Liver (tissue), 7 donors: ENCODE measurements at regions not wholly inside any gene's neighbourhood (a gene's known extent, or its start where the extent isn't known, plus 50 kb on each side); places are given as distances from the start of the nearest gene placed in this dataset.

Experiments used
- DNase-seq: peaks from one replicate; pipeline ENCODE4 v3.0.0-alpha.2; 2017; ENCODE audit warnings: low spot score
- H3K27ac ChIP-seq, 2 donors: one replicate each; pipeline ENCODE4 v1.7.0; 2013; ENCODE audit warnings: inconsistent platforms in 2 of 2, low read length in 2 of 2, control low read depth in 1 of 2, low read depth in 1 of 2, mild to moderate bottlenecking in 1 of 2
- H3K27me3 ChIP-seq, 4 donors: one replicate each; pipeline versions ENCODE4 v1.6.1 to v1.7.0; 2013; ENCODE audit warnings: low read length in 3 of 4, inconsistent platforms in 1 of 4, mild to moderate bottlenecking in 1 of 4, moderate library complexity in 1 of 4; ENCODE audit not compliant: control insufficient read depth in 4 of 4, insufficient read depth in 4 of 4
- H3K36me3 ChIP-seq, 4 donors: one replicate each; pipeline versions ENCODE4 v1.6.1 to v1.7.0; 2013; ENCODE audit warnings: low read length in 3 of 4, mild to moderate bottlenecking in 3 of 4, low read depth in 1 of 4, moderate library complexity in 1 of 4; ENCODE audit not compliant: control insufficient read depth in 4 of 4, insufficient read depth in 3 of 4
- H3K4me1 ChIP-seq, 4 donors: one replicate each; pipeline versions ENCODE4 v1.6.1 to v1.7.0; 2013; ENCODE audit warnings: low read length in 3 of 4, mild to moderate bottlenecking in 3 of 4, moderate library complexity in 1 of 4; ENCODE audit not compliant: control insufficient read depth in 4 of 4, insufficient read depth in 4 of 4
- H3K4me3 ChIP-seq, 3 donors: one replicate each; pipeline versions ENCODE4 v1.6.1 to v1.7.0; 2013; ENCODE audit warnings: low read length in 3 of 3, control low read depth in 1 of 3, low read depth in 1 of 3, mild to moderate bottlenecking in 1 of 3
- H3K9ac ChIP-seq, 2 donors: one replicate each; pipeline ENCODE4 v1.7.0; 2013; ENCODE audit warnings: low read length in 2 of 2, mild to moderate bottlenecking in 2 of 2, moderate library complexity in 2 of 2, control low read depth in 1 of 2, low read depth in 1 of 2
- H3K9me3 ChIP-seq, 4 donors: one replicate each; pipeline versions ENCODE4 v1.6.1 to v1.7.0; 2013; ENCODE audit warnings: low read length in 3 of 4; ENCODE audit not compliant: control insufficient read depth in 4 of 4
- FOXA2 ChIP-seq: IDR thresholded peaks from 2 replicates; pipeline ENCODE4 v1.6.1; 2016; ENCODE audit warnings: antibody characterized with exemption
- GABPA ChIP-seq, 2 donors: IDR thresholded peaks in 1 of 2; conservative IDR thresholded peaks in 1 of 2; 2 replicates each; pipeline ENCODE4 v1.6.1; 2016; ENCODE audit warnings: antibody characterized with exemption in 2 of 2, mild to moderate bottlenecking in 1 of 2, moderate library complexity in 1 of 2
- HNF4A ChIP-seq, 2 donors: conservative IDR thresholded peaks; 2 replicates each; pipeline ENCODE4 v1.6.1; 2016; ENCODE audit warnings: antibody characterized with exemption in 2 of 2, mild to moderate bottlenecking in 2 of 2
- JUND ChIP-seq, 2 donors: IDR thresholded peaks; 2 replicates each; pipeline ENCODE4 v1.6.1; 2016; ENCODE audit warnings: antibody characterized with exemption in 2 of 2
- MAX ChIP-seq: IDR thresholded peaks from 2 replicates; pipeline ENCODE4 v1.6.1; 2016; ENCODE audit warnings: antibody characterized with exemption
- NR2F2 ChIP-seq: IDR thresholded peaks from 2 replicates; pipeline ENCODE4 v1.6.1; 2016; ENCODE audit warnings: antibody characterized with exemption
- SP1 ChIP-seq: IDR thresholded peaks from 2 replicates; pipeline ENCODE4 v1.6.1; 2018; ENCODE audit warnings: antibody characterized with exemption, mild to moderate bottlenecking
- ZBTB33 ChIP-seq: IDR thresholded peaks from 2 replicates; pipeline ENCODE4 v1.6.1; 2016; ENCODE audit warnings: antibody characterized with exemption
- WGBS: extraction: QIAGEN DNeasy Blood & Tissue Kit; methylation state at CpG from one replicate; pipeline ENCODE4 v1.1.7; 2013; 5-methylcytosine and 5-hydroxymethylcytosine counted together
- TF ChIP-seq, protein P1 (sequence below): IDR thresholded peaks from 2 replicates; pipeline ENCODE4 v1.6.1; 2016; ENCODE audit warnings: antibody characterized with exemption, mild to moderate bottlenecking
- TF ChIP-seq, protein P2 (sequence below): IDR thresholded peaks from 2 replicates; pipeline ENCODE4 v1.6.1; 2016; ENCODE audit warnings: antibody characterized with exemption
- donor health status: healthy.
- donor health status: healthy.
- donor health status: healthy.
- donor health status: healthy.

DNA sequence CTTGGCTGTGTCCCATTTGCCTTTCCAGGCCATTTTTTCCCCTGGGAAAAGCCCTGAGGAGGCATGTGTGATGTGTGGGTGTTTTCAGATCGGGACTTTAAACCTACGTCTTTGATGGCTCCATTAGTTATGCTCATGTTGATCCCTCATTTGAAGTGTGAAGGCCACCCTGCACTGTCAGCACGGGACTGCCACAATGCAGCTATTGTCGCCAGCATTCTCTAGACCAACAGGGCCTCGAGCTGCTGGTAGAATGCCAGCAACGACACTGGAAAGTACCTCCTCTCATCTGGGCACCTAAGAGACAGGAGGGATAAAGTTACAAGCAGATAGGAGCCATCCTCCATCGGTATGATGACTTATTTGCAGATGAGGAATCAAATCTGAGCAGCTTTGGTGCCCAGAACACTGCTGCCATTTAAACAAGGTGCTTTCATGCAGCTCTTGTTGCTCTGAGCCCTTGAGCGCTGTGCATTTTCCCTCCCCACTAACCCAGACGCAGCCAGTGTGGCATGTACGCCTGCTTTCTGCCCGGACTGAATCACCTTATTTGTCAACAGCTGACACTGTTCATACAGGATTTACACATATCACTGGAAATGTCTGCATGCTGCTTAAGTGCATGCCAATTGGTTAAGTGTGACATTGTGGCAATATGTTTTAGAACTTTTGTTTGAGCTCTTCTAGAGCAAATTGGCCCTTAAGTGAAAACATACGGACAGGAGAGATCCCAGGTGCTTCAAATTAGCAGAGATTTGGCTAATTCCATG is 175.0 kb upstream of the PITRM1 start:
- Histone ChIP-seq H3K27me3 (no peaks in the 10 kb centered on the region), H3K4me1 (no peaks in the 10 kb centered on the region), H3K9ac (no peak overlapping the region), H3K36me3 (no peaks in the 10 kb centered on the region), H3K4me3 (no peak overlapping the region), H3K27ac (no peak overlapping the region), H3K9me3 (no peaks in the 10 kb centered on the region)
- WGBS: 73% methylated on average over 12 of the region's 12 CpGs
- TF ChIP-seq GABPA (IDR thresholded peaks at IDR 0.05 in 1 of 2, conservative IDR thresholded peaks at IDR 0.05 in 1 of 2) (no peak), NR2F2 (no peak), HNF4A (conservative IDR thresholded peaks at IDR 0.05) (no peak), FOXA2 (no peak), ZBTB33 (no peak), SP1 (no peak), JUND (IDR thresholded peaks at IDR 0.05) (no peak)
- TF ChIP-seq, protein P1, sequence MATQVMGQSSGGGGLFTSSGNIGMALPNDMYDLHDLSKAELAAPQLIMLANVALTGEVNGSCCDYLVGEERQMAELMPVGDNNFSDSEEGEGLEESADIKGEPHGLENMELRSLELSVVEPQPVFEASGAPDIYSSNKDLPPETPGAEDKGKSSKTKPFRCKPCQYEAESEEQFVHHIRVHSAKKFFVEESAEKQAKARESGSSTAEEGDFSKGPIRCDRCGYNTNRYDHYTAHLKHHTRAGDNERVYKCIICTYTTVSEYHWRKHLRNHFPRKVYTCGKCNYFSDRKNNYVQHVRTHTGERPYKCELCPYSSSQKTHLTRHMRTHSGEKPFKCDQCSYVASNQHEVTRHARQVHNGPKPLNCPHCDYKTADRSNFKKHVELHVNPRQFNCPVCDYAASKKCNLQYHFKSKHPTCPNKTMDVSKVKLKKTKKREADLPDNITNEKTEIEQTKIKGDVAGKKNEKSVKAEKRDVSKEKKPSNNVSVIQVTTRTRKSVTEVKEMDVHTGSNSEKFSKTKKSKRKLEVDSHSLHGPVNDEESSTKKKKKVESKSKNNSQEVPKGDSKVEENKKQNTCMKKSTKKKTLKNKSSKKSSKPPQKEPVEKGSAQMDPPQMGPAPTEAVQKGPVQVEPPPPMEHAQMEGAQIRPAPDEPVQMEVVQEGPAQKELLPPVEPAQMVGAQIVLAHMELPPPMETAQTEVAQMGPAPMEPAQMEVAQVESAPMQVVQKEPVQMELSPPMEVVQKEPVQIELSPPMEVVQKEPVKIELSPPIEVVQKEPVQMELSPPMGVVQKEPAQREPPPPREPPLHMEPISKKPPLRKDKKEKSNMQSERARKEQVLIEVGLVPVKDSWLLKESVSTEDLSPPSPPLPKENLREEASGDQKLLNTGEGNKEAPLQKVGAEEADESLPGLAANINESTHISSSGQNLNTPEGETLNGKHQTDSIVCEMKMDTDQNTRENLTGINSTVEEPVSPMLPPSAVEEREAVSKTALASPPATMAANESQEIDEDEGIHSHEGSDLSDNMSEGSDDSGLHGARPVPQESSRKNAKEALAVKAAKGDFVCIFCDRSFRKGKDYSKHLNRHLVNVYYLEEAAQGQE: no peak
- TF ChIP-seq, protein P2, sequence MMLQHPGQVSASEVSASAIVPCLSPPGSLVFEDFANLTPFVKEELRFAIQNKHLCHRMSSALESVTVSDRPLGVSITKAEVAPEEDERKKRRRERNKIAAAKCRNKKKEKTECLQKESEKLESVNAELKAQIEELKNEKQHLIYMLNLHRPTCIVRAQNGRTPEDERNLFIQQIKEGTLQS: no peak
- DNase-seq: no peak

GRCh38 chr10:3346851-3347250 is 174.3 kb upstream of the PITRM1 start:
- 85% methylated on average over 10 of the region's 10 CpGs for WGBS

More at GRCh38 chr10:3346851-3347250, 174.3 kb upstream of the PITRM1 start:
- Histone ChIP-seq H3K4me1 (no peaks in the 10 kb centered on the region), H3K27me3 (no peaks in the 10 kb centered on the region), H3K4me3 (no peak overlapping the region), H3K27ac (no peak overlapping the region), H3K9ac (no peak overlapping the region), H3K9me3 (no peaks in the 10 kb centered on the region), H3K36me3 (no peaks in the 10 kb centered on the region)
- DNase-seq: no peak
- TF ChIP-seq HNF4A (conservative IDR thresholded peaks at IDR 0.05) (no peak), NR2F2 (no peak), MAX (no peak), JUND (IDR thresholded peaks at IDR 0.05) (no peak), ZBTB33 (no peak)
- TF ChIP-seq, protein P1: no peak
